Transverse colon (tissue), 4 donors: ENCODE measurements at regions not wholly inside any gene's neighbourhood (a gene's known extent, or its start where the extent isn't known, plus 50 kb on each side); places are given as distances from the start of the nearest gene placed in this dataset.

ENCODE experiments used
- DNase-seq: peaks from one replicate; pipeline ENCODE4 v3.0.0-alpha.2; 2019
- H3K27ac ChIP-seq, 4 donors: fragments of 200-600 bp; sonication (generic); 2 replicates each; pipeline ENCODE4 v1.5.1; 2016 to 2018; ENCODE audit warnings: inconsistent platforms in 4 of 4
- H3K27me3 ChIP-seq: fragments of 200-600 bp; sonication (generic); 2 replicates; pipeline ENCODE4 v1.5.1; 2017; ENCODE audit warnings: inconsistent platforms
- H3K36me3 ChIP-seq, 4 donors: fragments of 200-600 bp; sonication (generic); 2 replicates each; pipeline ENCODE4 v1.5.1; 2017 to 2019; ENCODE audit warnings: inconsistent platforms in 4 of 4
- H3K4me1 ChIP-seq, 4 donors: fragments of 200-600 bp; sonication (generic); 2 replicates each; pipeline ENCODE4 v1.5.1; 2017 to 2020; ENCODE audit warnings: inconsistent platforms in 4 of 4
- H3K4me3 ChIP-seq, 4 donors: fragments of 200-600 bp; sonication (generic); 1 replicate in 1 of 4; 2 replicates in 3 of 4; pipeline versions ENCODE4 v1.5.1 to v1.6.1; 2017 to 2019; ENCODE audit warnings: inconsistent platforms in 4 of 4
- H3K9me3 ChIP-seq, 2 donors: fragments of 200-600 bp; sonication (generic); 2 replicates each; pipeline ENCODE4 v1.5.1; 2017 to 2019; ENCODE audit warnings: inconsistent platforms in 2 of 2
- EP300 ChIP-seq: sonication (generic); formaldehyde crosslinking; IDR thresholded peaks from one replicate; pipeline ENCODE4 v1.6.1; 2017; ENCODE audit warnings: antibody characterized with exemption, low read depth
- POLR2A ChIP-seq: fragments of 450-650 bp; IDR thresholded peaks from one replicate; pipeline ENCODE4 v1.6.1; 2016; ENCODE audit warnings: antibody characterized with exemption, mild to moderate bottlenecking, moderate library complexity
- POLR2AphosphoS5 ChIP-seq, 3 donors: sonication (generic); formaldehyde crosslinking; IDR thresholded peaks; one replicate each; pipeline ENCODE4 v1.6.1; 2016; ENCODE audit warnings: antibody characterized with exemption in 3 of 3
- WGBS, 2 donors: methylation state at CpG; one replicate each; pipeline ENCODE4 v1.1.5; 2018; ENCODE audit warnings: low coverage in 1 of 2; 5-methylcytosine and 5-hydroxymethylcytosine counted together
- in situ Hi-C, 4 donors: fragments of 200-750 bp; cut with MboI; loops; one replicate each; pipeline versions ENCODE4 v1.15.0 to v1.15.1; 2017; ENCODE audit warnings: low sequenced_read_pairs in 3 of 4, low pct_ligation_motif_present in 1 of 4, low pct_unique_long_range_greater_than_20kb in 1 of 4
- intact Hi-C: fragments of 100-400 bp; cut with DNase I; formaldehyde crosslinking; loops from one replicate; pipeline ENCODE4 v1.15.1; 2023; ENCODE audit warnings: low total_unique reads
- TF ChIP-seq, protein P1 (sequence below), 5 experiments: fragments of 200-600 bp in 3 of 5; fragments of 450-650 bp in 2 of 5; sonication (generic) in 3 of 5; IDR thresholded peaks; 1 replicate in 2 of 5; 2 replicates in 3 of 5; pipeline ENCODE4 v1.5.1; 2016 to 2017; ENCODE audit warnings: antibody characterized with exemption in 5 of 5, inconsistent platforms in 3 of 5, mild to moderate bottlenecking in 2 of 5, moderate library complexity in 1 of 5

DNA sequence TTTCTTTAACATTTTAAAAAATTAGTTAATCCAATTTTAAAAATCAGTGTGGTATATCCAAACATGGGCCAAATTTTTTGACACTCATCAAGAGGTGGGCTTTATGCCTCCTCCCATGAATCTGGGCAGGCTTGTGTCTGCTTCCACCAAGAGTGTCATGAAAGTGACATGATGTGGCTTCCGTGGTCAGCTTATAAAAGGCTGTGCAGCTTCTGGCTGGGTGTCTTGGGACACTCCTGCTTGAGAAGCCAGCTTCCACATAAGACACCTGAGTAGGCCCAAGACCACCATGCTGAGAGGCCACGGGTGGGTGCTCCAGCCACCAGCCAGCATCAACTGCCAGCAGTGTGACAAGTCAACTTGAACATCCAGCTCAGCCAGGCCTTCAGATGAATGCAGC lies 74.3 kb upstream of the RUNX3 start:
- Histone ChIP-seq H3K27me3 (peaks cover 32% of the 10 kb centered on the region), H3K4me3 (no peak overlapping the region), H3K4me1 (peaks cover 0 to 10% (median 0%) of the 10 kb centered on the region in 4 donors), H3K27ac (no peak overlapping the region), H3K36me3 (no peaks in the 10 kb centered on the region), H3K9me3 (no peaks in the 10 kb centered on the region)
- in situ Hi-C loops (no loop called here), intact Hi-C loops (no loop called here)
- no peak for DNase-seq
- TF ChIP-seq POLR2AphosphoS5 (IDR thresholded peaks at IDR 0.05) (no peak), EP300 (no peak), POLR2A (no peak)
- TF ChIP-seq, protein P1, sequence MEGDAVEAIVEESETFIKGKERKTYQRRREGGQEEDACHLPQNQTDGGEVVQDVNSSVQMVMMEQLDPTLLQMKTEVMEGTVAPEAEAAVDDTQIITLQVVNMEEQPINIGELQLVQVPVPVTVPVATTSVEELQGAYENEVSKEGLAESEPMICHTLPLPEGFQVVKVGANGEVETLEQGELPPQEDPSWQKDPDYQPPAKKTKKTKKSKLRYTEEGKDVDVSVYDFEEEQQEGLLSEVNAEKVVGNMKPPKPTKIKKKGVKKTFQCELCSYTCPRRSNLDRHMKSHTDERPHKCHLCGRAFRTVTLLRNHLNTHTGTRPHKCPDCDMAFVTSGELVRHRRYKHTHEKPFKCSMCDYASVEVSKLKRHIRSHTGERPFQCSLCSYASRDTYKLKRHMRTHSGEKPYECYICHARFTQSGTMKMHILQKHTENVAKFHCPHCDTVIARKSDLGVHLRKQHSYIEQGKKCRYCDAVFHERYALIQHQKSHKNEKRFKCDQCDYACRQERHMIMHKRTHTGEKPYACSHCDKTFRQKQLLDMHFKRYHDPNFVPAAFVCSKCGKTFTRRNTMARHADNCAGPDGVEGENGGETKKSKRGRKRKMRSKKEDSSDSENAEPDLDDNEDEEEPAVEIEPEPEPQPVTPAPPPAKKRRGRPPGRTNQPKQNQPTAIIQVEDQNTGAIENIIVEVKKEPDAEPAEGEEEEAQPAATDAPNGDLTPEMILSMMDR (IDR thresholded peaks at IDR 0.05) = no peak
- WGBS, 2 donors = 80 to 86% methylated on average over 1 to 2 of the region's 2 CpGs

DNA sequence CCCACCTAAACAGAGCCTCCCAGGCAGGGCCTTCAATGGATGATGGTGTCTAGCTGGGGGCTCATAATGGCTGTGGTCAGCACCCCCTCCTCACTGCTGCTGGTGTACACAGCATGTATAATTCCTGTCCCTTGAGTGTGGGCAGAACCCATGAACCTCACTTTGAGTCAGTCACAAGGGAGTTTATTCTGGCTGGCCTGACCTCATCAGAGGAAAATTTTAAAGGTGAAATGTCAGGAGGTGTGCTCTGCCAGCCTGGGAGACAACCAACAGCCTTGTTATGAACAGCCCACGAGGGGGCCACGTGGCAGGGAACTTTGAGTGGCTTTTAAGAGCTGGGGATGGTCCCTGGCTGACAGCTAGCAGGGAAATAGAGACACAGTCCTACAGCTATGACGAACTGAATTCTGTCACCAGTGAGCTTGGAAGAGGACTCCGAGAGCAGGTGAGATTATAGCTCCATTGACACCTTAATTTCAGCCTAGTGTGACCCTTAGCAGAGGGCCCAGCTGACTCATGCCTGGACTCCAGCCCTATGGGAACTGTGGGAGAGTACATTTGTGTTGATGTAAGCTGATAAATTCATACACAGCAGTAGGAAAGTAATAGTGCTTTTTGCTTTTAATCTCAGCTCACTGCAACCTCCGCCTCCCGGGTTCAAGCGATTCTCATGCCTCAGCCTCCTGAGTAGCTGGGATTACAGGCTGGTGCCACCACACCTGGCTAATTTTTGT lies 73.5 kb upstream of the RUNX3 start:
- intact Hi-C loops = no loop called here
- WGBS, 2 donors = 83 to 100% methylated on average over 3 to 7 of the region's 7 CpGs
- H3K27ac ChIP-seq = no peak overlapping the region
- H3K4me1 ChIP-seq = peaks cover 0 to 10% (median 0%) of the 10 kb centered on the region in 4 donors
- no peak for TF ChIP-seq POLR2A
- TF ChIP-seq, protein P1 (IDR thresholded peaks at IDR 0.05) = no peak
- no peak for TF ChIP-seq POLR2AphosphoS5 (IDR thresholded peaks at IDR 0.05)
- TF ChIP-seq EP300 = no peak
- H3K27me3 ChIP-seq = peaks cover 32% of the 10 kb centered on the region
- in situ Hi-C loops = no loop called here
- H3K9me3 ChIP-seq = no peaks in the 10 kb centered on the region
- H3K4me3 ChIP-seq = no peak overlapping the region
- DNase-seq = no peak
- H3K36me3 ChIP-seq = no peaks in the 10 kb centered on the region

DNA sequence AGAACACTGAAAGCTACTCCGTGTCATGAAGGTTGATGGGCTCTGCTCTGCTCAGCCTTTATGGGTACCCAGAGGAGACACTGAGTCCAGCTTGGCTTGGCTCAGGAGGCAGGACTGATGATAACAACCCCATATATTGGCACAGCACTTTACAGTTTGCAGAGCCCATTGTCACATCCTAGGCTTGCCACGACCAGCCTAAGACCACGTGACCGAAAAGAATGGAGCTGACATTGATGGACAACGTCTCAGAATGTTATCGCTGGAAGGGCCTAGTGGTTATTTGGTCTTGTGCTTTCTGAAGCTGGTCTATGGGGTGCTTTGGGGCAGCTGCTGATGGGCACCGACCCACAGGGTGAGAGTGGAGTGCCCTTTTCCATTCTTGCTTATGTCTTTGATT lies 72.9 kb upstream of the RUNX3 start:
- intact Hi-C loops = no loop called here
- 87% methylated on average over 7 of the region's 7 CpGs; no CpG with 5 or more reads in 1 of the 2 donors for WGBS, 2 donors

DNA sequence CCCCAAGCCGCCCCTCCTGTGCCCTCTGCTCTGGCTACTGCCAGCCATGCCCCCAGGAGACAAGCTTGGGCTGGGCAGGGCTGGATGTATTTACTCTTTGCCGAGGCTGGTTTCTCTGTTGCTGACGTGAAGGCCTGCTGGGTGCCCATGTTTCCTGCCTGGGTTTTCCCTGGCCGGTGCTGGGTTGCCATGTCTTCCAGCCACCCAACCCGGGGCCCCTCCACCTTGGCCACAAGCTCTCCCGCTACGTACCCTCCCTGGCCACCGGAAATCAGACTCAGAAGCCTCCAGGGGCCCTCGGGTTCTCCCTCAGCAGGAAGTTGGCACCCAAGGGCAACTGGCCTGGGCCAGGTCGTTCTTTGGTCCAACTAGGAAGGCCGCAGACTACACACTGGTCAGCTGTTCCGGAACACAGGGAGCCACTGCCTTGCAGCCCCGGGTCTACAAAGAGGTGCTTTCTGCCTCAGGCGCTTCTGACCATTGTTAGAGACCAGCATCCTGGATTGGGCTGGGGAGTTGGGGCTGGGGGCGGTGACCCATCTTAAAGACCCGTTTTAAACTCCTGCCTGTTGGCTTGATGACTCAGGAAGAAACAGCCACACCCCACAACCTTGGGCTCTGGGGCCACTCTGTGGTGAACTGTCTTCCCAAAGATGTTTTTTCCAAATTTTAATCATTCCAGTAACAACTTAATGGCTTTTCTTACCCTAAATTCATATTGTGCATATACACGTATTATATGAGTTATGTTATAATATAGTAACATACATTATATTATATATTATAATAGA lies 71.2 kb upstream of the RUNX3 start:
- intact Hi-C loops (no loop called here), in situ Hi-C loops (no loop called here)
- peaks cover 12% of the 10 kb centered on the region for H3K27me3 ChIP-seq
- H3K36me3 ChIP-seq = no peaks in the 10 kb centered on the region
- H3K4me3 ChIP-seq = no peak overlapping the region
- H3K9me3 ChIP-seq = no peaks in the 10 kb centered on the region
- no peak overlapping the region for H3K27ac ChIP-seq
- TF ChIP-seq, protein P1 (IDR thresholded peaks at IDR 0.05) = no peak
- TF ChIP-seq POLR2AphosphoS5 (IDR thresholded peaks at IDR 0.05) = no peak
- TF ChIP-seq EP300 = no peak
- TF ChIP-seq POLR2A = no peak
- no peak for DNase-seq
- 71 to 80% methylated on average over 1 to 16 of the region's 17 CpGs for WGBS, 2 donors
- no peaks in the 10 kb centered on the region for H3K4me1 ChIP-seq

More for the DNA sequence above, 72.9 kb upstream of the RUNX3 start:
- Histone ChIP-seq H3K4me3 (no peak overlapping the region), H3K9me3 (no peaks in the 10 kb centered on the region), H3K27me3 (peaks cover 28% of the 10 kb centered on the region), H3K36me3 (no peaks in the 10 kb centered on the region), H3K27ac (no peak overlapping the region), H3K4me1 (peaks cover 0 to 10% (median 0%) of the 10 kb centered on the region in 4 donors)
- TF ChIP-seq, protein P1 (IDR thresholded peaks at IDR 0.05) = no peak
- TF ChIP-seq POLR2AphosphoS5 (IDR thresholded peaks at IDR 0.05) = no peak
- no peak for TF ChIP-seq POLR2A
- TF ChIP-seq EP300 = no peak
- in situ Hi-C loops = no loop called here
- DNase-seq = no peak
